DMS53 (cell line): ENCODE measurements at regions not wholly inside any gene's neighbourhood (a gene's known extent, or its start where the extent isn't known, plus 50 kb on each side); places are given as distances from the start of the nearest gene placed in this dataset.

Experiments used
- DNase-seq: peaks from one replicate; lab custom pipeline; 2025; lab: John Stamatoyannopoulos, UW

- DNase-seq, result no peak
These were observed 158.9 kb downstream of the MRPL14 start for GRCh38 chr6:43968110-43968965.

GRCh38 chr6:43967719-43968091 is 159.5 kb downstream of the MRPL14 start:
- DNase-seq, result no peak

- DNase-seq, result no peak
These were observed 160.2 kb downstream of the MRPL14 start for GRCh38 chr6:43966853-43967718.

GRCh38 chr6:43966374-43966658 is 160.9 kb downstream of the MRPL14 start:
- DNase-seq, result no peak

GRCh38 chr6:43965628-43966373 is 161.5 kb downstream of the MRPL14 start:
- DNase-seq, result no peak

- no peak for DNase-seq
These were observed 162.3 kb downstream of the MRPL14 start for GRCh38 chr6:43964659-43965570.

- peak; percentile 17 for DNase-seq
These were observed 163.2 kb downstream of the MRPL14 start for GRCh38 chr6:43963877-43964658.

- DNase-seq, result peak; percentile 59
These were observed 164.0 kb downstream of the MRPL14 start for GRCh38 chr6:43963203-43963602.

- no peak for DNase-seq
These were observed 164.8 kb downstream of the MRPL14 start for GRCh38 chr6:43962458-43962857.

GRCh38 chr6:43957273-43957672 is 170.0 kb downstream of the MRPL14 start:
- DNase-seq, result peak; percentile 51

GRCh38 chr6:43956478-43956877 is 170.8 kb downstream of the MRPL14 start:
- DNase-seq, result peak; percentile 51

- no peak for DNase-seq
These were observed 172.7 kb downstream of the MRPL14 start for GRCh38 chr6:43954311-43955131.

GRCh38 chr6:43953794-43954310 is 173.4 kb downstream of the MRPL14 start:
- DNase-seq, result no peak

GRCh38 chr6:43953256-43953655 is 174.0 kb downstream of the MRPL14 start:
- DNase-seq, result no peak

GRCh38 chr6:43952746-43953145 is 174.5 kb downstream of the MRPL14 start:
- no peak for DNase-seq

- DNase-seq, result no peak
These were observed 175.2 kb downstream of the MRPL14 start for GRCh38 chr6:43951756-43952675.

GRCh38 chr6:43951063-43951755 is 176.0 kb downstream of the MRPL14 start:
- peak; percentile 73 for DNase-seq

- DNase-seq, result no peak
These were observed 176.6 kb downstream of the MRPL14 start for GRCh38 chr6:43950731-43951062.
